ENCODE measurements at regions not wholly inside any gene's neighbourhood (a gene's known extent, or its start where the extent isn't known, plus 50 kb on each side); places are given as distances from the start of the nearest gene placed in this dataset.

GRCh38 chr1:226816576-226816975, 53.8 kb upstream of the PSEN2 start:
- no peak for DNase-seq (ENCODE audit: low read depth in 3 of 3)

GRCh38 chr1:226814751-226815537, 55.5 kb upstream of the PSEN2 start:
- no peak for DNase-seq (ENCODE audit: low read depth in 3 of 3)

GRCh38 chr1:226813671-226814591, 56.5 kb upstream of the PSEN2 start:
- DNase-seq (ENCODE audit: low read depth in 3 of 3), result no peak

- DNase-seq (ENCODE audit: low read depth in 3 of 3), result no peak
These were observed 59.7 kb upstream of the PSEN2 start for GRCh38 chr1:226810681-226811080.

GRCh38 chr1:226809785-226810571, 60.4 kb upstream of the PSEN2 start:
- no peak for DNase-seq (ENCODE audit: low read depth in 3 of 3)

- no peak for DNase-seq (ENCODE audit: low read depth in 3 of 3)
These were observed 61.9 kb upstream of the PSEN2 start for GRCh38 chr1:226808501-226808900.

GRCh38 chr1:226806988-226807387, 63.4 kb upstream of the PSEN2 start:
- DNase-seq (ENCODE audit: low read depth in 3 of 3), result no peak

GRCh38 chr1:226804907-226805759, 65.3 kb upstream of the PSEN2 start:
- no peak for DNase-seq (ENCODE audit: low read depth in 3 of 3)

GRCh38 chr1:226800763-226801380, 61.8 kb upstream of the ITPKB start:
- no peak for DNase-seq (ENCODE audit: low read depth in 3 of 3)

- DNase-seq (ENCODE audit: low read depth in 3 of 3), result no peak
These were observed 60.7 kb upstream of the ITPKB start for GRCh38 chr1:226799634-226800281.

GRCh38 chr1:226798427-226799411, 59.6 kb upstream of the ITPKB start:
- DNase-seq (ENCODE audit: low read depth in 3 of 3), result peak; percentile 21 to 68 (median 22)

GRCh38 chr1:226797151-226797550, 58.1 kb upstream of the ITPKB start:
- DNase-seq (ENCODE audit: low read depth in 3 of 3), result no peak

GRCh38 chr1:226793620-226794276, 54.7 kb upstream of the ITPKB start:
- DNase-seq (ENCODE audit: low read depth in 3 of 3), result no peak

- no peak for DNase-seq (ENCODE audit: low read depth in 3 of 3)
These were observed 53.3 kb upstream of the ITPKB start for GRCh38 chr1:226792368-226792767.

- no peak for DNase-seq (ENCODE audit: low read depth in 3 of 3)
These were observed 51.6 kb upstream of the ITPKB start for GRCh38 chr1:226790545-226791181.

GRCh38 chr1:226788965-226789364, 49.9 kb upstream of the ITPKB start:
- no peak for DNase-seq (ENCODE audit: low read depth in 3 of 3)
